Kidney (tissue), 13 donors: ENCODE measurements at regions not wholly inside any gene's neighbourhood (a gene's known extent, or its start where the extent isn't known, plus 50 kb on each side); places are given as distances from the start of the nearest gene placed in this dataset.
A peak's percentile ranks its signal among the peaks of the same experiment; 100 is the strongest.
"Not testable (repeated sequence)": the region's sequence is repeated elsewhere in the genome, so short reads cannot be mapped to it uniquely, and the experiment has no call there.

Experiments used
- DNase-seq, 5 donors: peaks; one replicate each; pipeline ENCODE4 v3.0.0-alpha.2; 2013 to 2020
- FAIRE-seq: peaks from 2 replicates; lab custom pipeline; 2012; peaks lifted over from hg19 to GRCh38; lab: Jason Lieb, UNC
- H3K27ac ChIP-seq, 2 donors: one replicate each; pipeline ENCODE4 v1.7.0; 2013; ENCODE audit warnings: low read depth in 2 of 2, low read length in 2 of 2, inconsistent platforms in 1 of 2
- H3K27me3 ChIP-seq: one replicate; pipeline ENCODE4 v1.7.1; 2013; ENCODE audit warnings: low read length, inconsistent platforms; ENCODE audit not compliant: control insufficient read depth, insufficient read depth
- H3K36me3 ChIP-seq, 3 donors: one replicate each; pipeline versions ENCODE4 v1.7.0 to v1.7.1; 2013; ENCODE audit warnings: low read length in 3 of 3, control low read depth in 1 of 3, inconsistent platforms in 1 of 3; ENCODE audit not compliant: insufficient read depth in 3 of 3, control insufficient read depth in 2 of 3
- H3K4me1 ChIP-seq, 3 donors: one replicate each; pipeline versions ENCODE4 v1.7.0 to v1.7.1; 2013; ENCODE audit warnings: low read length in 3 of 3, inconsistent platforms in 1 of 3, low read depth in 1 of 3; ENCODE audit not compliant: control insufficient read depth in 2 of 3, insufficient read depth in 2 of 3
- H3K4me3 ChIP-seq, 3 donors: one replicate each; pipeline versions ENCODE4 v1.7.0 to v1.8.1; 2013; ENCODE audit warnings: low read length in 3 of 3, control low read depth in 1 of 3, inconsistent platforms in 1 of 3
- H3K9ac ChIP-seq, 3 donors: one replicate each; pipeline versions ENCODE4 v1.7.0 to v1.7.1; 2013; ENCODE audit warnings: low read length in 3 of 3, control low read depth in 1 of 3, inconsistent platforms in 1 of 3
- H3K9me3 ChIP-seq, 3 donors: one replicate each; pipeline versions ENCODE4 v1.7.0 to v1.7.1; 2013; ENCODE audit warnings: low read length in 3 of 3, control low read depth in 1 of 3, inconsistent platforms in 1 of 3; ENCODE audit not compliant: control insufficient read depth in 2 of 3, insufficient read depth in 1 of 3
- intact Hi-C: fragments of 100-400 bp; cut with DNase I; formaldehyde crosslinking; loops from one replicate; pipeline ENCODE4 v1.11.1; 2022
- TF ChIP-seq, protein P1 (sequence below): IDR thresholded peaks from 3 replicates; pipeline ENCODE4 v1.5.1; 2012; ENCODE audit warnings: mild to moderate bottlenecking, moderate library complexity, borderline replicate concordance; ENCODE audit not compliant: insufficient read depth; ENCODE audit errors: extremely low read depth
- donor health status: control.
- donor health status: control.
- donor health status: control.
- donor health status: control.
- donor health status: control.
- donor health status: DM: yes; HTN: yes; CAD: no.
- donor health status: Normal renal cell carcinoma (clear cell type).

- TF ChIP-seq, protein P1, sequence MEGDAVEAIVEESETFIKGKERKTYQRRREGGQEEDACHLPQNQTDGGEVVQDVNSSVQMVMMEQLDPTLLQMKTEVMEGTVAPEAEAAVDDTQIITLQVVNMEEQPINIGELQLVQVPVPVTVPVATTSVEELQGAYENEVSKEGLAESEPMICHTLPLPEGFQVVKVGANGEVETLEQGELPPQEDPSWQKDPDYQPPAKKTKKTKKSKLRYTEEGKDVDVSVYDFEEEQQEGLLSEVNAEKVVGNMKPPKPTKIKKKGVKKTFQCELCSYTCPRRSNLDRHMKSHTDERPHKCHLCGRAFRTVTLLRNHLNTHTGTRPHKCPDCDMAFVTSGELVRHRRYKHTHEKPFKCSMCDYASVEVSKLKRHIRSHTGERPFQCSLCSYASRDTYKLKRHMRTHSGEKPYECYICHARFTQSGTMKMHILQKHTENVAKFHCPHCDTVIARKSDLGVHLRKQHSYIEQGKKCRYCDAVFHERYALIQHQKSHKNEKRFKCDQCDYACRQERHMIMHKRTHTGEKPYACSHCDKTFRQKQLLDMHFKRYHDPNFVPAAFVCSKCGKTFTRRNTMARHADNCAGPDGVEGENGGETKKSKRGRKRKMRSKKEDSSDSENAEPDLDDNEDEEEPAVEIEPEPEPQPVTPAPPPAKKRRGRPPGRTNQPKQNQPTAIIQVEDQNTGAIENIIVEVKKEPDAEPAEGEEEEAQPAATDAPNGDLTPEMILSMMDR = no peak
- Histone ChIP-seq H3K4me1 (no peaks in the 10 kb centered on the region), H3K36me3 (no peaks in the 10 kb centered on the region), H3K27ac (no peak overlapping the region), H3K9ac (no peak overlapping the region), H3K9me3 (peaks cover 0 to 3% (median 0%) of the 10 kb centered on the region in 3 donors), H3K27me3 (no peaks in the 10 kb centered on the region), H3K4me3 (no peak overlapping the region)
- FAIRE-seq = no peak
- intact Hi-C loops = no loop called here
- peak in 2 of 5 donors; percentile 17 to 18 for DNase-seq
Measured at GRCh38 chr4:79164907-79165610, 160.8 kb downstream of the NAA11 start.

- H3K27ac ChIP-seq = no peak overlapping the region
- H3K36me3 ChIP-seq = no peaks in the 10 kb centered on the region
- H3K4me1 ChIP-seq = no peaks in the 10 kb centered on the region
- DNase-seq = no peak
- no peak overlapping the region for H3K9ac ChIP-seq
- FAIRE-seq = no peak
- TF ChIP-seq, protein P1 = no peak
- H3K27me3 ChIP-seq = no peaks in the 10 kb centered on the region
- intact Hi-C loops = no loop called here
- H3K9me3 ChIP-seq = no peaks in the 10 kb centered on the region
- no peak overlapping the region for H3K4me3 ChIP-seq
Measured at GRCh38 chr4:79163981-79164490, 161.8 kb downstream of the NAA11 start.

GRCh38 chr4:79160962-79161361, 164.9 kb downstream of the NAA11 start:
- TF ChIP-seq, protein P1 = no peak
- FAIRE-seq (no peak), DNase-seq (no peak)
- Histone ChIP-seq H3K4me1 (no peaks in the 10 kb centered on the region), H3K27me3 (no peaks in the 10 kb centered on the region), H3K4me3 (no peak overlapping the region), H3K36me3 (no peaks in the 10 kb centered on the region), H3K9ac (no peak overlapping the region), H3K27ac (no peak overlapping the region), H3K9me3 (peaks cover 0 to 2% (median 0%) of the 10 kb centered on the region in 3 donors)
- intact Hi-C loops = no loop called here

- intact Hi-C loops, DNase-seq: not testable (repeated sequence)
Measured at GRCh38 chr4:79158705-79159104, 167.2 kb downstream of the NAA11 start.

More at GRCh38 chr4:79158705-79159104, 167.2 kb downstream of the NAA11 start:
- H3K9ac ChIP-seq, H3K4me3 ChIP-seq, H3K9me3 ChIP-seq, FAIRE-seq, H3K27ac ChIP-seq, H3K36me3 ChIP-seq, H3K4me1 ChIP-seq, H3K27me3 ChIP-seq: not testable (repeated sequence)
